ENCODE measurements at regions not wholly inside any gene's neighbourhood (a gene's known extent, or its start where the extent isn't known, plus 50 kb on each side); places are given as distances from the start of the nearest gene placed in this dataset.

DNA sequence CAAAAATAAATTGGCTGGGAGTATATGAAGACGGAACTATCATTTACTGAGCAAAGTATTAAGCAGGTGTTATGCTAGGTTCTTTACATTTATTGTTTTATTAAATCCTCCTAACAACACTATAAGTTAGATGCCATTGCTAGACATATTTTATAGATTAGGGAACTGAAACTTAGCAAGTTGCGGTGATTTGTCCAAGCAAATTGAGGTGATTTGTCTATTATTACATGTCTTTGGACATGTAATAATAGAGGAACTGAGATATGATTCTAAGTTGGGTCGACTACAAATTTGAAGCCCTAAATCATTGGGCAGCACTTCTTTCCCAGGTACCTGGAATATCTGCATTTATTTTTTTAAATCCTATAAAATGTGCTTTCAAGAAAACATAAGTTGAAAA is 429.9 kb downstream of the GABRG2 start:
- dilution Hi-C loops (cut with MboI; ENCODE audit: extremely low pct_ligation_motif_present, low sequenced_read_pairs), result no loop called here
- H3K9me1 ChIP-seq (ENCODE audit: control insufficient read depth, extremely low read depth, insufficient read depth, low read length), result no peaks in the 10 kb centered on the region
- DNase-seq (ENCODE audit: low read depth, low spot score) (no peak), FAIRE-seq (no peak)
- no peaks in the 10 kb centered on the region for H3K27me3 ChIP-seq (ENCODE audit: control insufficient read depth, extremely low read depth, insufficient read depth, low read length)
- TF ChIP-seq, protein P1, sequence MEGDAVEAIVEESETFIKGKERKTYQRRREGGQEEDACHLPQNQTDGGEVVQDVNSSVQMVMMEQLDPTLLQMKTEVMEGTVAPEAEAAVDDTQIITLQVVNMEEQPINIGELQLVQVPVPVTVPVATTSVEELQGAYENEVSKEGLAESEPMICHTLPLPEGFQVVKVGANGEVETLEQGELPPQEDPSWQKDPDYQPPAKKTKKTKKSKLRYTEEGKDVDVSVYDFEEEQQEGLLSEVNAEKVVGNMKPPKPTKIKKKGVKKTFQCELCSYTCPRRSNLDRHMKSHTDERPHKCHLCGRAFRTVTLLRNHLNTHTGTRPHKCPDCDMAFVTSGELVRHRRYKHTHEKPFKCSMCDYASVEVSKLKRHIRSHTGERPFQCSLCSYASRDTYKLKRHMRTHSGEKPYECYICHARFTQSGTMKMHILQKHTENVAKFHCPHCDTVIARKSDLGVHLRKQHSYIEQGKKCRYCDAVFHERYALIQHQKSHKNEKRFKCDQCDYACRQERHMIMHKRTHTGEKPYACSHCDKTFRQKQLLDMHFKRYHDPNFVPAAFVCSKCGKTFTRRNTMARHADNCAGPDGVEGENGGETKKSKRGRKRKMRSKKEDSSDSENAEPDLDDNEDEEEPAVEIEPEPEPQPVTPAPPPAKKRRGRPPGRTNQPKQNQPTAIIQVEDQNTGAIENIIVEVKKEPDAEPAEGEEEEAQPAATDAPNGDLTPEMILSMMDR (optimal IDR thresholded peaks at IDR 0.05 in 1 of 3, IDR thresholded peaks at IDR 0.05 in 1 of 3, conservative IDR thresholded peaks at IDR 0.05 in 1 of 3; ENCODE audit: extremely low read depth in 1 of 3, insufficient read depth in 2 of 3, low read length in 3 of 3), result no peak
- no peak for TF ChIP-seq EZH2 (IDR thresholded peaks at IDR 0.05; ENCODE audit: low read length)
- no peak overlapping the region for H3K4me2 ChIP-seq (ENCODE audit: control insufficient read depth, extremely low read depth, insufficient read depth, low read depth, low read length)
- H3K9ac ChIP-seq (ENCODE audit: control insufficient read depth, extremely low read depth, insufficient read depth, low read length), result no peak overlapping the region
- no peak overlapping the region for H3K4me3 ChIP-seq (ENCODE audit: control insufficient read depth in 2 of 3, extremely low read depth in 1 of 3, insufficient read depth in 2 of 3, low read depth in 1 of 3, low read length in 3 of 3)
- no peak overlapping the region for H3K27ac ChIP-seq (ENCODE audit: control insufficient read depth, insufficient read depth, low read length)
- H4K20me1 ChIP-seq (ENCODE audit: control insufficient read depth, extremely low read depth, insufficient read depth, low read length), result no peaks in the 10 kb centered on the region
- no peaks in the 10 kb centered on the region for H3K4me1 ChIP-seq (ENCODE audit: control insufficient read depth, extremely low read depth, insufficient read depth, low read length)
- H3K36me3 ChIP-seq (ENCODE audit: control insufficient read depth in 2 of 2, extremely low read depth in 1 of 2, insufficient read depth in 2 of 2, low read length in 2 of 2), result no peaks in the 10 kb centered on the region
- H3K79me2 ChIP-seq (ENCODE audit: control insufficient read depth, insufficient read depth, low read length), result no peaks in the 10 kb centered on the region
- no peak overlapping the region for H2AFZ ChIP-seq (ENCODE audit: control insufficient read depth, low read length)
- peaks cover 3% of the 10 kb centered on the region for H3K9me3 ChIP-seq (ENCODE audit: control insufficient read depth, low read depth, low read length)

- H3K9me1 ChIP-seq (ENCODE audit: control insufficient read depth, extremely low read depth, insufficient read depth, low read length), result no peaks in the 10 kb centered on the region
- H2AFZ ChIP-seq (ENCODE audit: control insufficient read depth, low read length), result no peak overlapping the region
- DNase-seq (ENCODE audit: low read depth, low spot score) (no peak), FAIRE-seq (no peak)
- dilution Hi-C loops (cut with MboI; ENCODE audit: extremely low pct_ligation_motif_present, low sequenced_read_pairs), result no loop called here
- H3K79me2 ChIP-seq (ENCODE audit: control insufficient read depth, insufficient read depth, low read length), result no peaks in the 10 kb centered on the region
- H3K27me3 ChIP-seq (ENCODE audit: control insufficient read depth, extremely low read depth, insufficient read depth, low read length), result no peaks in the 10 kb centered on the region
- H3K4me1 ChIP-seq (ENCODE audit: control insufficient read depth, extremely low read depth, insufficient read depth, low read length), result no peaks in the 10 kb centered on the region
- no peak overlapping the region for H3K9ac ChIP-seq (ENCODE audit: control insufficient read depth, extremely low read depth, insufficient read depth, low read length)
- no peak for TF ChIP-seq EZH2 (IDR thresholded peaks at IDR 0.05; ENCODE audit: low read length)
- TF ChIP-seq, protein P1 (optimal IDR thresholded peaks at IDR 0.05 in 1 of 3, IDR thresholded peaks at IDR 0.05 in 1 of 3, conservative IDR thresholded peaks at IDR 0.05 in 1 of 3; ENCODE audit: extremely low read depth in 1 of 3, insufficient read depth in 2 of 3, low read length in 3 of 3), result no peak
- H3K9me3 ChIP-seq (ENCODE audit: control insufficient read depth, low read depth, low read length), result no peaks in the 10 kb centered on the region
- H3K36me3 ChIP-seq (ENCODE audit: control insufficient read depth in 2 of 2, extremely low read depth in 1 of 2, insufficient read depth in 2 of 2, low read length in 2 of 2), result no peaks in the 10 kb centered on the region
- H3K4me2 ChIP-seq (ENCODE audit: control insufficient read depth, extremely low read depth, insufficient read depth, low read depth, low read length), result no peak overlapping the region
- no peaks in the 10 kb centered on the region for H4K20me1 ChIP-seq (ENCODE audit: control insufficient read depth, extremely low read depth, insufficient read depth, low read length)
- no peak overlapping the region for H3K4me3 ChIP-seq (ENCODE audit: control insufficient read depth in 2 of 3, extremely low read depth in 1 of 3, insufficient read depth in 2 of 3, low read depth in 1 of 3, low read length in 3 of 3)
- no peak overlapping the region for H3K27ac ChIP-seq (ENCODE audit: control insufficient read depth, insufficient read depth, low read length)
These were observed 435.2 kb downstream of the GABRG2 start for GRCh38 chr5:162502780-162503179.

All from keratinocyte (primary cell).